Transverse colon (tissue), 3 donors: ENCODE measurements at regions not wholly inside any gene's neighbourhood (a gene's known extent, or its start where the extent isn't known, plus 50 kb on each side); places are given as distances from the start of the nearest gene placed in this dataset.
"Not testable (repeated sequence)": the region's sequence is repeated elsewhere in the genome, so short reads cannot be mapped to it uniquely, and the experiment has no call there.

ENCODE experiments used
- CTCF ChIP-seq, 5 experiments: fragments of 200-600 bp in 3 of 5; fragments of 450-650 bp in 2 of 5; sonication (generic) in 3 of 5; IDR thresholded peaks; 1 replicate in 2 of 5; 2 replicates in 3 of 5; pipeline ENCODE4 v1.5.1; 2016 to 2017; ENCODE audit warnings: antibody characterized with exemption in 5 of 5, inconsistent platforms in 3 of 5, mild to moderate bottlenecking in 2 of 5, moderate library complexity in 1 of 5
- EP300 ChIP-seq: sonication (generic); formaldehyde crosslinking; IDR thresholded peaks from one replicate; pipeline ENCODE4 v1.6.1; 2017; ENCODE audit warnings: antibody characterized with exemption, low read depth
- POLR2A ChIP-seq: fragments of 450-650 bp; IDR thresholded peaks from one replicate; pipeline ENCODE4 v1.6.1; 2016; ENCODE audit warnings: antibody characterized with exemption, mild to moderate bottlenecking, moderate library complexity

GRCh38 chr15:58323321-58323720 is 108.5 kb upstream of the LIPC start:
- TF ChIP-seq CTCF (IDR thresholded peaks at IDR 0.05); POLR2A; EP300: not testable (repeated sequence)
